Vagina (tissue), 2 donors: ENCODE measurements at regions not wholly inside any gene's neighbourhood (a gene's known extent, or its start where the extent isn't known, plus 50 kb on each side); places are given as distances from the start of the nearest gene placed in this dataset.
"Not testable (repeated sequence)": the region's sequence is repeated elsewhere in the genome, so short reads cannot be mapped to it uniquely, and the experiment has no call there.

Experiments
- DNase-seq, 2 donors: peaks; one replicate each; pipeline ENCODE4 v3.0.0-alpha.2; 2017; ENCODE audit errors: extremely low spot score in 2 of 2
- H3K27ac ChIP-seq: fragments of 200-600 bp; sonication (generic); one replicate; pipeline ENCODE4 v1.5.1; 2019
- H3K27me3 ChIP-seq: fragments of 200-600 bp; sonication (generic); one replicate; pipeline ENCODE4 v1.5.1; 2019
- H3K36me3 ChIP-seq, 2 donors: fragments of 200-600 bp; sonication (generic); one replicate each; pipeline ENCODE4 v1.5.1; 2017 to 2019
- H3K4me1 ChIP-seq: fragments of 200-600 bp; sonication (generic); one replicate; pipeline ENCODE4 v1.5.1; 2019
- H3K4me3 ChIP-seq, 2 donors: fragments of 200-600 bp; sonication (generic); 1 replicate in 1 of 2; 2 replicates in 1 of 2; pipeline ENCODE4 v1.5.1; 2016 to 2019
- H3K9me3 ChIP-seq: fragments of 200-600 bp; sonication (generic); one replicate; pipeline ENCODE4 v1.5.1; 2019
- POLR2A ChIP-seq, 2 donors: fragments of 450-650 bp; IDR thresholded peaks; one replicate each; pipeline ENCODE4 v1.6.1; 2017; ENCODE audit warnings: antibody characterized with exemption in 2 of 2, mild to moderate bottlenecking in 2 of 2, moderate library complexity in 2 of 2
- POLR2AphosphoS5 ChIP-seq, 2 donors: sonication (generic); formaldehyde crosslinking; IDR thresholded peaks; one replicate each; pipeline ENCODE4 v1.9.0; 2017; ENCODE audit warnings: antibody characterized with exemption in 2 of 2, mild to moderate bottlenecking in 2 of 2, low read depth in 1 of 2; ENCODE audit not compliant: insufficient read depth in 1 of 2
- intact Hi-C: fragments of 100-400 bp; cut with DNase I; formaldehyde crosslinking; loops from one replicate; pipeline ENCODE4 v1.15.1; 2023
- TF ChIP-seq, protein P1 (sequence below), 3 experiments: fragments of 450-650 bp in 2 of 3; fragments of 200-600 bp in 1 of 3; sonication (generic) in 1 of 3; IDR thresholded peaks; one replicate each; pipeline ENCODE4 v1.5.1; 2017 to 2019; ENCODE audit warnings: antibody characterized with exemption in 3 of 3, mild to moderate bottlenecking in 2 of 3, moderate library complexity in 2 of 3

DNA sequence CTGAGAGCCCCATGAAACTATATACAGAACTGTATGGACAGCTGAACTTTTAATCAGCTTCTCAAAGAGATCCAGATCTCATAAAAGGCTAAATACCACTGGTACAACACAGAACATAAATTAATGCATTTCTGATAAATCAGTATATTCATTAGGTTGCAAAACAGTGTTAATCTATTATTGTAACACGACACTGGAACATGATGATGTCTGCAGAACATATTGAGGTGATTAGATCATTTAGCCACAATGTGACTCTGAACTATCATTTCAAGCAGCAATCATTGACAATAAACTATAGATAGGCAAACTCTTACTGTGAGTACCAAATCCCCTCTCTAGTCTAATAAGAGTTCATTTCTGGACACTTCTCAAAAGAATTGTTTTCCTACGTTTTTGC lies 50.3 kb downstream of the GASK1B start:
- intact Hi-C loops = no loop called here
- peak overlapping the region; percentile 57 for H3K27ac ChIP-seq
- H3K4me1 ChIP-seq = peaks cover 5% of the 10 kb centered on the region
- TF ChIP-seq POLR2AphosphoS5 (IDR thresholded peaks at IDR 0.05; ENCODE audit: insufficient read depth in 1 of 2, low read depth in 1 of 2) (no peak), POLR2A (IDR thresholded peaks at IDR 0.05) (no peak)
- TF ChIP-seq, protein P1, sequence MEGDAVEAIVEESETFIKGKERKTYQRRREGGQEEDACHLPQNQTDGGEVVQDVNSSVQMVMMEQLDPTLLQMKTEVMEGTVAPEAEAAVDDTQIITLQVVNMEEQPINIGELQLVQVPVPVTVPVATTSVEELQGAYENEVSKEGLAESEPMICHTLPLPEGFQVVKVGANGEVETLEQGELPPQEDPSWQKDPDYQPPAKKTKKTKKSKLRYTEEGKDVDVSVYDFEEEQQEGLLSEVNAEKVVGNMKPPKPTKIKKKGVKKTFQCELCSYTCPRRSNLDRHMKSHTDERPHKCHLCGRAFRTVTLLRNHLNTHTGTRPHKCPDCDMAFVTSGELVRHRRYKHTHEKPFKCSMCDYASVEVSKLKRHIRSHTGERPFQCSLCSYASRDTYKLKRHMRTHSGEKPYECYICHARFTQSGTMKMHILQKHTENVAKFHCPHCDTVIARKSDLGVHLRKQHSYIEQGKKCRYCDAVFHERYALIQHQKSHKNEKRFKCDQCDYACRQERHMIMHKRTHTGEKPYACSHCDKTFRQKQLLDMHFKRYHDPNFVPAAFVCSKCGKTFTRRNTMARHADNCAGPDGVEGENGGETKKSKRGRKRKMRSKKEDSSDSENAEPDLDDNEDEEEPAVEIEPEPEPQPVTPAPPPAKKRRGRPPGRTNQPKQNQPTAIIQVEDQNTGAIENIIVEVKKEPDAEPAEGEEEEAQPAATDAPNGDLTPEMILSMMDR (IDR thresholded peaks at IDR 0.05) = no peak
- H3K9me3 ChIP-seq = no peaks in the 10 kb centered on the region
- H3K4me3 ChIP-seq = no peak overlapping the region
- no peaks in the 10 kb centered on the region for H3K36me3 ChIP-seq
- no peaks in the 10 kb centered on the region for H3K27me3 ChIP-seq
- DNase-seq = no peak

DNA sequence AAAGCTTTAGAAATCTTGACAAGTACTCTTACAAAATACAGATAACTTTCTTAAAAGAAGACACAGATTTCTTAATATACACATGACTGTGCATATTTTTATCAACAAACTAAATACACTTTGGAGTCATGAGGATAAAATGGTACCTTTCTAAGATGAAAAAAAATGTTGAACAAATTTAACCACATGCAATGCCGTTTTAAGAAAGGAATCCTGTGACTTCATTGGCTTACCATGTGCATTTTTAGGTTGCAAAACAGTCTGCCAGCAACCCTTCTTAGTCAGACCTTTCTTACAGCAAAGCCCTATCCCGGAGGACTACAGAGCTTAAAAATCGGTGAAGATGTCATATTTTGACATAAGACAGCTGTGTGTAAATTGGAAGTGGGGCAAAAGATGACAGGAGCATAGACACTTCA lies 51.7 kb downstream of the GASK1B start:
- DNase-seq = no peak
- intact Hi-C loops = no loop called here
- no peaks in the 10 kb centered on the region for H3K36me3 ChIP-seq

DNA sequence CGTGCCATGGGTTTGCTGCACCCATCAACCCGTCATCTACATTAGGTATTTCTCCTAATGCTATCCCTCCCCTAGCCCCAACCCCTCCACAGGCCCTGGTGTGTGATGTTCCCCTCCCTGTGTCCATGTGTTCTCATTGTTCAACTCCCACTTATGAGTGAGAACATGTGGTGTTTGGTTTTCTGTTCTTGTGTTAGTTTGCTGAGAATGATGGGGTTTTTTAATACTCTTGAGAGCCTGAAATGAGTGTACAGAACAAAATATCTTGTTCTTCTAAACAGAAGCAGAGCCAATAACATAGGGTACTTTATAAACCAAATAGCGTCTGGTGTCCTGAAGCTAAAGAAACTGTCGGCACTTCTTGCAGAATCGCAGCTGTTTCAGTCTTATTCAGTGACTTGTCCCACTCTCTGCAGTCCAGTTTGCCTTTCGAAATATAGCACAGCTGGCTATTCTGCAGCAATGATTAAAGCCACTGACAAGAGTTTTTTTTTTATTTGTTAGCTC lies 52.1 kb downstream of the GASK1B start:
- H3K36me3 ChIP-seq, H3K27me3 ChIP-seq, H3K4me3 ChIP-seq, H3K9me3 ChIP-seq, intact Hi-C loops, H3K4me1 ChIP-seq: not testable (repeated sequence)
- peak overlapping the region; percentile 57 for H3K27ac ChIP-seq
- DNase-seq = peak in 1 of 2 donors; percentile 92

More for the DNA sequence above, 51.7 kb downstream of the GASK1B start:
- Histone ChIP-seq H3K4me3 (no peak overlapping the region), H3K9me3 (no peaks in the 10 kb centered on the region), H3K4me1 (peaks cover 5% of the 10 kb centered on the region), H3K27ac (peak overlapping the region; percentile 57), H3K27me3 (no peaks in the 10 kb centered on the region)
- TF ChIP-seq POLR2AphosphoS5 (IDR thresholded peaks at IDR 0.05; ENCODE audit: insufficient read depth in 1 of 2, low read depth in 1 of 2) (peak; percentile 28 to 63), POLR2A (IDR thresholded peaks at IDR 0.05) (no peak)
- TF ChIP-seq, protein P1 (IDR thresholded peaks at IDR 0.05) = no peak

DNA sequence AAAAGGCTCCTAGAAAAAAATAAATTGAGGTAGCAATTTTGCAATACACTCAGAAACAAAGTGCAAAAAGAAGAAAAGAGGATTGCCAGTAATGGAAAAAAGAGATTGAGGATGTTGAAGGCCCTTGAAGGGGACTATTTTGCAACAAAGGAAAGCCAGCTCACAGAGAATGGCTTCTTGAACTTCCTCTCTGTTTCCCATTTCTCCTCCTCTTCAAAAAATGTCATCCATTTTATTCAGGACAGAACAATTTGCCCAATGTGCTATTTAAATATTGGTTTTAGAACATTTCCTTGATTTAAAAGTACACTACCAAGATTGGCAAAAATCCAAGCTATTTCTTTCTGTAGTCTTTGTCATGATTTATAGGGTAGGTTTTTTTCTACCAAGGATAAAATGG lies 60.2 kb downstream of the GASK1B start:
- no peak for DNase-seq
- H3K9me3 ChIP-seq = no peaks in the 10 kb centered on the region

DNA sequence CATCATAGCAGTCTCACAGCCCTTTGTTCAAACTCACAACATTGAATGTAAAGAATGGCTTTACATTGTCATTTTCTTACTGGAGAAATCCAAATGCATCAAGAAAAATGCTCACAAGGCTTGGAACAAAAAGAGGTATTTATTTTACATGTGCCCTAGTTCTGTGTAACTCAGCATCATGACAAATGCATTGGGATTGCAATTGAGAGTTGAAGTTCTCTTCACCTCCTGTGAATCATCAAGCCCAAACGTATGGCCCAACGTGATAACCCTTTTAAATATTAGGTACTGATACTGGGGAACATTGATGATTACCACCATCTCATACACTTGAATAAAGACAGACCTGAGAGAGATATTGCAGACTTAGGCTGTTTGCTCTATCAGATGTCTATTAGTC lies 61.6 kb downstream of the GASK1B start:
- H3K9me3 ChIP-seq = no peaks in the 10 kb centered on the region
- no peak overlapping the region for H3K4me3 ChIP-seq
- TF ChIP-seq POLR2A (IDR thresholded peaks at IDR 0.05) (no peak), POLR2AphosphoS5 (IDR thresholded peaks at IDR 0.05; ENCODE audit: insufficient read depth in 1 of 2, low read depth in 1 of 2) (no peak)
- intact Hi-C loops = no loop called here
- H3K27ac ChIP-seq = no peak overlapping the region
- no peaks in the 10 kb centered on the region for H3K27me3 ChIP-seq
- no peaks in the 10 kb centered on the region for H3K4me1 ChIP-seq
- H3K36me3 ChIP-seq = no peaks in the 10 kb centered on the region
- DNase-seq = no peak

More for the DNA sequence above, 60.2 kb downstream of the GASK1B start:
- intact Hi-C loops = no loop called here
- no peak overlapping the region for H3K27ac ChIP-seq
- H3K4me3 ChIP-seq = no peak overlapping the region
- H3K36me3 ChIP-seq = no peaks in the 10 kb centered on the region
- no peaks in the 10 kb centered on the region for H3K27me3 ChIP-seq
- no peaks in the 10 kb centered on the region for H3K4me1 ChIP-seq
- TF ChIP-seq, protein P1 (IDR thresholded peaks at IDR 0.05) = no peak
- no peak for TF ChIP-seq POLR2A (IDR thresholded peaks at IDR 0.05)
- no peak for TF ChIP-seq POLR2AphosphoS5 (IDR thresholded peaks at IDR 0.05; ENCODE audit: insufficient read depth in 1 of 2, low read depth in 1 of 2)

DNA sequence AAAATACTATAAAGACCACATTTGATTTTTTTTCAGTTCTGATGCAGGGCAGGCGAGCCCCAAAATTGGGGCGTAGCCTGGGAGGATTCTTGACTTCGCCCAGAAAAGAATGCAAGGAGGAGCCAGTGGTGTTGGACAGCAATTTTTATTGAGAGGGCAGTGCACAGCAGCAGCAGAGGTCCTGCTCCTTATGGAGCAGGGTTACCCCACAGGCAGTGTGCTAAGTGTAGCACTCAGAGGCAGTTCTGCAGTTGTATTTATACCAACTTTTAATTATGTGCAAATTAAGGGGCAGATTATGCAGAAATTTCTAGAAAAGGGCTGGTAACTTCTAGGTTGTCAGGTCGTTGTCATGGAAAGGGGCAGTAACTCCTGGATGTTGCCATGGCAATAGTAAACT lies 69.9 kb downstream of the GASK1B start:
- Histone ChIP-seq H3K9me3 (no peaks in the 10 kb centered on the region), H3K36me3 (no peaks in the 10 kb centered on the region), H3K27me3 (no peaks in the 10 kb centered on the region), H3K27ac (no peak overlapping the region), H3K4me3 (no peak overlapping the region), H3K4me1 (no peaks in the 10 kb centered on the region)
- TF ChIP-seq, protein P1 (IDR thresholded peaks at IDR 0.05) = no peak
- TF ChIP-seq POLR2AphosphoS5 (IDR thresholded peaks at IDR 0.05; ENCODE audit: insufficient read depth in 1 of 2, low read depth in 1 of 2) (no peak), POLR2A (IDR thresholded peaks at IDR 0.05) (no peak)
- no peak for DNase-seq
- intact Hi-C loops = no loop called here
